HUES6 (cell line): ENCODE measurements at regions not wholly inside any gene's neighbourhood (a gene's known extent, or its start where the extent isn't known, plus 50 kb on each side); places are given as distances from the start of the nearest gene placed in this dataset.

Experiments
- H3K27ac ChIP-seq: 2 replicates; pipeline ENCODE4 v1.7.0; 2013; ENCODE audit warnings: low read depth, mild to moderate bottlenecking, low read length, inconsistent platforms
- H3K27me3 ChIP-seq: 2 replicates; pipeline ENCODE4 v1.6.1; 2013; ENCODE audit warnings: low read length; ENCODE audit not compliant: control insufficient read depth, insufficient read depth
- H3K36me3 ChIP-seq: 2 replicates; pipeline ENCODE4 v1.6.1; 2013; ENCODE audit warnings: low read length; ENCODE audit not compliant: control insufficient read depth, insufficient read depth
- H3K4me1 ChIP-seq: 2 replicates; pipeline ENCODE4 v1.6.1; 2013; ENCODE audit warnings: low read length; ENCODE audit not compliant: control insufficient read depth, insufficient read depth
- H3K4me3 ChIP-seq: 2 replicates; pipeline ENCODE4 v1.5.1; 2013; ENCODE audit warnings: low read depth, low read length
- H3K9ac ChIP-seq: one replicate; pipeline ENCODE4 v1.6.1; 2013; ENCODE audit warnings: mild to moderate bottlenecking, low read length
- H3K9me3 ChIP-seq: 2 replicates; pipeline ENCODE4 v1.6.1; 2013; ENCODE audit warnings: low read depth, low read length; ENCODE audit not compliant: control insufficient read depth, insufficient read depth

- Histone ChIP-seq H3K27me3 (no peaks in the 10 kb centered on the region), H3K36me3 (no peaks in the 10 kb centered on the region), H3K4me1 (no peaks in the 10 kb centered on the region), H3K4me3 (no peak overlapping the region), H3K9me3 (no peaks in the 10 kb centered on the region), H3K27ac (no peak overlapping the region), H3K9ac (no peak overlapping the region)
Measured at GRCh38 chr4:14100349-14100748, 472.8 kb upstream of the BOD1L1 start.

GRCh38 chr4:14110407-14110806, 482.9 kb upstream of the BOD1L1 start:
- Histone ChIP-seq H3K9me3 (peaks cover 18% of the 10 kb centered on the region), H3K4me1 (peaks cover 2% of the 10 kb centered on the region), H3K36me3 (no peaks in the 10 kb centered on the region), H3K27me3 (no peaks in the 10 kb centered on the region), H3K9ac (no peak overlapping the region), H3K4me3 (no peak overlapping the region), H3K27ac (no peak overlapping the region)

- no peaks in the 10 kb centered on the region for H3K36me3 ChIP-seq
- no peak overlapping the region for H3K9ac ChIP-seq
- no peak overlapping the region for H3K4me3 ChIP-seq
- no peak overlapping the region for H3K27ac ChIP-seq
- peaks cover 9% of the 10 kb centered on the region; the same call in 1 of the 2 replicates for H3K9me3 ChIP-seq
- no peaks in the 10 kb centered on the region for H3K27me3 ChIP-seq
- peaks cover 6% of the 10 kb centered on the region for H3K4me1 ChIP-seq
Measured at GRCh38 chr4:14111730-14112181, 484.2 kb upstream of the BOD1L1 start.

GRCh38 chr4:14115106-14115505, 487.6 kb upstream of the BOD1L1 start:
- no peaks in the 10 kb centered on the region for H3K27me3 ChIP-seq
- H3K27ac ChIP-seq: no peak overlapping the region
- peaks cover 6% of the 10 kb centered on the region for H3K4me1 ChIP-seq
- no peaks in the 10 kb centered on the region for H3K36me3 ChIP-seq
- H3K4me3 ChIP-seq: no peak overlapping the region
- 0 out of 2 replicates have a peak, but pooled peaks cover 3% of the 10 kb centered on the region for H3K9me3 ChIP-seq
- no peak overlapping the region for H3K9ac ChIP-seq

- H3K36me3 ChIP-seq: no peaks in the 10 kb centered on the region
- H3K9ac ChIP-seq: no peak overlapping the region
- no peak overlapping the region for H3K4me3 ChIP-seq
- 0 out of 2 replicates have a peak, but pooled peaks cover 3% of the 10 kb centered on the region for H3K9me3 ChIP-seq
- peaks cover 6% of the 10 kb centered on the region for H3K4me1 ChIP-seq
- no peak overlapping the region for H3K27ac ChIP-seq
- H3K27me3 ChIP-seq: no peaks in the 10 kb centered on the region
Measured at GRCh38 chr4:14117575-14118238, 490.2 kb upstream of the BOD1L1 start.

- Histone ChIP-seq H3K27me3 (no peaks in the 10 kb centered on the region), H3K27ac (no peak overlapping the region), H3K9ac (no peak overlapping the region), H3K4me3 (no peak overlapping the region), H3K4me1 (no peaks in the 10 kb centered on the region), H3K9me3 (0 out of 2 replicates have a peak, but pooled peaks cover under 1% of the 10 kb centered on the region), H3K36me3 (no peaks in the 10 kb centered on the region)
Measured at GRCh38 chr4:14124816-14125215, 497.3 kb upstream of the BOD1L1 start.

GRCh38 chr4:14125375-14126129, 498.0 kb upstream of the BOD1L1 start:
- no peaks in the 10 kb centered on the region for H3K36me3 ChIP-seq
- no peak overlapping the region for H3K9ac ChIP-seq
- no peak overlapping the region for H3K4me3 ChIP-seq
- no peak overlapping the region for H3K27ac ChIP-seq
- H3K4me1 ChIP-seq: no peaks in the 10 kb centered on the region
- no peaks in the 10 kb centered on the region for H3K9me3 ChIP-seq
- no peaks in the 10 kb centered on the region for H3K27me3 ChIP-seq

GRCh38 chr4:14130551-14130950, 503.0 kb upstream of the BOD1L1 start:
- Histone ChIP-seq H3K4me1 (no peaks in the 10 kb centered on the region), H3K9ac (no peak overlapping the region), H3K27me3 (no peaks in the 10 kb centered on the region), H3K9me3 (no peaks in the 10 kb centered on the region), H3K27ac (no peak overlapping the region), H3K4me3 (no peak overlapping the region), H3K36me3 (no peaks in the 10 kb centered on the region)

GRCh38 chr4:14131335-14131734, 503.8 kb upstream of the BOD1L1 start:
- Histone ChIP-seq H3K9ac (no peak overlapping the region), H3K27ac (no peak overlapping the region), H3K27me3 (no peaks in the 10 kb centered on the region), H3K4me1 (no peaks in the 10 kb centered on the region), H3K4me3 (no peak overlapping the region), H3K36me3 (no peaks in the 10 kb centered on the region), H3K9me3 (no peaks in the 10 kb centered on the region)

GRCh38 chr4:14132301-14132700, 504.8 kb upstream of the BOD1L1 start:
- Histone ChIP-seq H3K9ac (no peak overlapping the region), H3K27me3 (no peaks in the 10 kb centered on the region), H3K9me3 (no peaks in the 10 kb centered on the region), H3K36me3 (no peaks in the 10 kb centered on the region), H3K27ac (no peak overlapping the region), H3K4me1 (no peaks in the 10 kb centered on the region), H3K4me3 (no peak overlapping the region)

- H3K36me3 ChIP-seq: no peaks in the 10 kb centered on the region
- H3K27me3 ChIP-seq: no peaks in the 10 kb centered on the region
- 0 out of 2 replicates have a peak, but pooled peaks cover 4% of the 10 kb centered on the region for H3K9me3 ChIP-seq
- H3K9ac ChIP-seq: no peak overlapping the region
- no peaks in the 10 kb centered on the region for H3K4me1 ChIP-seq
- no peak overlapping the region for H3K4me3 ChIP-seq
- H3K27ac ChIP-seq: no peak overlapping the region
Measured at GRCh38 chr4:14138106-14138505, 510.6 kb upstream of the BOD1L1 start.
